ENCODE measurements at regions not wholly inside any gene's neighbourhood (a gene's known extent, or its start where the extent isn't known, plus 50 kb on each side); places are given as distances from the start of the nearest gene placed in this dataset.

DNA sequence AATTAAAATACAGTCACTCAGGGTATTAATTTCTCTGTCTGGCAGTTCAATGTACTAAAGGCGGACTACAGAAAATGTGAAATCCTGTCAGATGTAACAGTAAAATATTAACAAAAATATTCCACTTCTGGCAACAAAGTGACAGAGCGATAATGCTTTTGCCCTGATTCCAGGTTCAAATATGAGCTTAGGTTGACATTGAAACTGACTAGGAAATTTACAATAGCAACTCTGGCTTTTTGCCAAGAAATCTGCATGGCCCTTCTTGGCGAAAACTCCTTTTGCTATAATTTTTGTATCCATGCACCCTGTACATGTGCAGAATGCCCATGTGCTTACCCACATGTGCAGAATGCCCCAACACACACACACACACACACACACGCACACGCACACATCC is 552.2 kb downstream of the MDFIC start:
- DNase-seq (ENCODE audit: low spot score): no peak

DNA sequence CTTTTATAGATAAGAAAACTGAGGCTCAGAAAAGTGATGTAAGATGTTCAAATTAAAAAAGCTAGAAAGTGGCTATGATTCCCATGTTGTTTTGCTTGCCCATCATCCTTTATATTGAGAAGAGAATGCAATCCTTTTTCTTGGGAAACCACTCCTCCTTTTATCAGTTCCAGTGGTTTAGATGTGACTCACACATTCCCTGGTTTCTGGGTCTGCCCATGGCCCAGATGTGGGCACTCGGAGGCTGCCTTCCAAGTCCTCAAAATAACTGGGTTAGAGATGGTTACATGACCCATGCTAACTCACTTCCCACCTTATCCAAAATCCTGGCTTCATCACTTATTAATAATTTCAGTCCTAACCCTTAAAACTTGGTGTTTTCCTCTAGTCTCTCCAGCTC is 550.0 kb downstream of the MDFIC start:
- DNase-seq (ENCODE audit: low spot score): no peak

- DNase-seq (ENCODE audit: low spot score): no peak
These were observed 540.6 kb downstream of the MDFIC start for GRCh38 chr7:115462301-115463015.

- no peak for DNase-seq (ENCODE audit: low spot score)
These were observed 527.8 kb downstream of the MDFIC start for GRCh38 chr7:115449689-115450088.

- DNase-seq (ENCODE audit: low spot score): no peak
These were observed 525.6 kb downstream of the MDFIC start for GRCh38 chr7:115447495-115447894.

DNA sequence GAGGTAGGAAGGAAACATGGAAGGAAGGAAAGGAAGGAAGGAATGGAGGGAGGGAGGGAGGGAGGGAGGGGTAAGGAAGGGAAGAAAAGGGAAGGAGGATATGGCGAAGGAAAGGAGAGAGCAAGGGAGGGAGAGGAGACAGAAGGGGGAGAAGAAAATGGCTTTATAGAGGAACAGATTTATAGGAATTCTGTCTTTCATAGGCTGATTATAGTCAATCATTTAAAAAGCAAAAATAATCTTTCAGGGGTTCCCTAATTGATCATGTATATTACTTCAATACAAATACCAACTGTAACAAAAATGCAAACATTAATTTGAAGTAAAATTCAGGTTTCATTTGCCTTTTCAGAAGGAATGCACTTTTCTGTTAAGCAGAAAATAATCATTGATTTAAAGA is 519.1 kb downstream of the MDFIC start:
- DNase-seq (ENCODE audit: low spot score): no peak

- peak; percentile 6 for DNase-seq (ENCODE audit: low spot score)
These were observed 513.3 kb downstream of the MDFIC start for GRCh38 chr7:115435178-115435577.

GRCh38 chr7:115429918-115430317 is 508.0 kb downstream of the MDFIC start:
- DNase-seq (ENCODE audit: low spot score): no peak

- DNase-seq (ENCODE audit: low spot score): no peak
These were observed 495.8 kb downstream of the MDFIC start for GRCh38 chr7:115417662-115418061.

DNA sequence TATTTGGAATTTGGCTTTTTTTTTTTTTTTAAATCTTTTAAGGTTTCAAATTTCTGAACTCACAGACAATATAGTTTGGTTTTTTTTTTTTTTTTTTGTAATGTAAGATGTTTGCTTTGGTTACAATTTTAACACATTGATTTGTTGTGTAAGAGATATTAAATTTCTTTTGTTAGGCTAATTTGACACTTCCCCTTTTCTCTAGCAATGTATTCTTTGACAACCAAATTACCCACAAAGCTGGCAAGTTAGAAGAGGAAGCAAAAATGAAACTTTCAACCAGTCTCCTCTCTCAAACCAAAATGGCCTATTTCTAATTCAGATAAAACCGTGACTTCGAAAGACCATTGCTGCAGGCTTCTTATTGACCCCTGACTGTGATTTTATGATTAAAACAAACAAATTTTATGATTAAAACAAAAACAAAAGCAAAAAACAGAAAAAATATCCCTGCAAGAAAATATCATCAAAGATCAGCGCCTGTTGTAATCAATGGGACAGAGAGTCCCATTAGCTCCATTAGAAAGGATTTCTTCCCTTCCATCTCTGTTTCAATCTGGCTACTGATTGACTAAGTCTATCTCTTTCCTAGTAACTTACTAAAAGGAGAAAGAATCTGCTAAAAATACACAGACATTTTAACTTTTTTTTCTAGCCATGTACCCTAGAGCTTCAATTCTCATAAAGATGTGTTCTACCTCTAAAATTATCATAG is 489.2 kb downstream of the MDFIC start:
- peak; percentile 30 for DNase-seq (ENCODE audit: low spot score)

DNA sequence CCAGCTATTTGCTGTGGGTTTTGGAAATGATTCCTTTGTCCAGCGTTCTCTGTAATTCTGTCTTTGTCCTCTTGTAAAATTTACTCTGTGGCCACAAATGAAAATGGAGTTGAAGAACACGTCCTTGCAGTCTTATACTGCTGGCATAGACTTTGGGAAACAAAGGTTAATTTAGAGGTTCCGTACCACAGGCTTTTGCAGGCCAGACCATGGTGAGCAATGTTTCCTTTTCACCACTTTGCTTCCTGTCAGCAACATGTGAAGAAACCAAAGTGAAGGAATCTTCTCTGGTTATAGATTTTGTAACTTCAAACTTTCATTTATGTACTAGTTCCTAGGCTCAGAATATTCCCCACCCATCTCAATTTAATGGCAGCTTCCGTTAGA is 488.5 kb downstream of the MDFIC start:
- no peak for DNase-seq (ENCODE audit: low spot score)

- no peak for DNase-seq (ENCODE audit: low spot score)
These were observed 488.0 kb downstream of the MDFIC start for GRCh38 chr7:115409682-115410433.

GRCh38 chr7:115406219-115406618 is 484.3 kb downstream of the MDFIC start:
- no peak for DNase-seq (ENCODE audit: low spot score)

- DNase-seq (ENCODE audit: low spot score): no peak
These were observed 465.2 kb downstream of the MDFIC start for GRCh38 chr7:115387137-115387536.

DNA sequence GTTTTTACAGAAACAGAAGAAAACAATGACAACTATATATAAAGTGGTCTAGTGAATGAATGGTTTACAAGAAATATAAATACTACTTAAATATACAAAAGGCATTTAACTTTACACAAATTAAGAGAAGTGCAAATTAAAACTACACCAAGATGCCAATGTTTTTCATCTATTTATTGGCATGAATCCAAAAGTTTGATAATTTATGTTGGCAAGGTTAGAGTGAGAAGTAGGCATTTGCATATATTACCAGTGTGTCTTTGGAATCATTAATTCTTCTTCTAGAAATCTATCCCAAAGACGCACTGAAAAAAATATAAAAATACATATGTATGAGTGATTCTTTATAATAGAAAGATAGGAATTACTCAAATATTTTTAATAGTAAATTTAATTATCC is 457.4 kb downstream of the MDFIC start:
- DNase-seq (ENCODE audit: low spot score): no peak

DNA sequence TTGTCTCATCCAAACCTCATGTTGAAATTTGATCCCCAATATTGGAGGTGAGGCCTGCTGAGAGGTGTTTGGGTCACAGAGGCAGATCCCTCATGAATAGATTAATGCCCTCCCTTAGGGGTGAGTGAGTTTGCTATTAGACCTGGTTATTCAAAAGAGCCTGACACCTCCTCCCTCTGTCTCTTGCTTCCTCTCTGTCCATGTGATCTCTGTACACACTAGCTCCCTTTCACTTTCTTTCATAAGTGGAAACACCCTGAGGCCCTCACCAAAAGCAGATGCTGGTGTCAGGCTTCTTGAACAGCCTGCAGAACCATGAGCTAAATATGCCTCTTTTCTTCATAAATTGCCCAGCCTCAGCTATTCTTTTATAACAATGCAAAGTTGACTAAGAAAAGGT is 447.1 kb downstream of the MDFIC start:
- no peak for DNase-seq (ENCODE audit: low spot score)

- DNase-seq (ENCODE audit: low spot score): no peak
These were observed 442.0 kb downstream of the MDFIC start for GRCh38 chr7:115363916-115364315.

GRCh38 chr7:115359955-115360354 is 438.1 kb downstream of the MDFIC start:
- no peak for DNase-seq (ENCODE audit: low spot score)

DNA sequence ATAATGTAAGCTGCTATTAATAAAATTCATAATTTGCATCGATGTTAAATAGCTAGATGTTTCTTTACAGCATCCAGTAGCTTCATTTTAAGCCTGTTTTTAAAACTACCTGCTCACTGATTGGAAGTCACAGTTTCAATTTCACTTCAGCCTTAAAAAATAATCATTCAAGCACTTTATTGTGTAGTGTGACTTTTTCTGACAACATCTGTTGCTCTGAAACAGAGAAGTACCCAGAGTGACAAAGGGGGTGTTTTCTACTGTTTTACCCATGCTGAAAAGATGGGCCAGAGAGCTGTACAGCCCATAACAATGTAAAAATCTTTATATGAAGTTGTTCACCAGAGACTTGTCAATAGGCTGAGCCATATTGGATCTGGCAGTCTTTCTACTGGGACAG is 437.2 kb downstream of the MDFIC start:
- no peak for DNase-seq (ENCODE audit: low spot score)

GRCh38 chr7:115357703-115357999 is 435.8 kb downstream of the MDFIC start:
- DNase-seq (ENCODE audit: low spot score): no peak

DNA sequence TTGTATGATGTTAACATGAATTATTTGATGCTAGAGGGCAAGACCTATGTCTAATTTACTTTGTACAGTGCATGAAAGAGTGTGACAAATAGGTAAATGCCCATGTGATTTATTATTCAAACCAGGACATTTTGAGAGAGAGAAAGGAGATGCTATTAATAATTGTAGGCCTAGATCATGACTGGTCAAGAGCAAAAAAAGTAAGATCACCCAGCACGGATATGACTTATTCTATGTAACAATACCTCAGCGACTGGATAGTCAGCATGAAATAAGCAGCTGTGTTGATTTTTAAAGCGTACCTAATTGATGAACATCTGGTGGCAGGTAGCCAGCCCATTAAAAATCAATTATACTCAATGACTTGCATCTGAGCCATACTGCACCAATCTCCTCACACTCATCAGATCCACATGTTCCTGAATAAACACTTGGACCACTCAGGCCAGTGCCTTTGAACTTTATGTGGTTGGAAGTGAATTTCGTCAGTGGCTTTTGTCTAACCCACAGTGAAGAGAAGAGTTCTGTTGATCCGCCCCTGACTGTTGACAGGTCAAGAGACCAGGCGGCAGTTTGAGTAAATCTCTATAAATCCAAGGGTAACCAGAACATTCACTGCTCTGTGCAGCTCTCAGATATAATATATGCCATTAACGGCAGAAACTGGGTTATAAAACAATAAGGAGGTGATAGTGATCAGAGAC is 435.3 kb downstream of the MDFIC start:
- DNase-seq (ENCODE audit: low spot score): no peak

DNA sequence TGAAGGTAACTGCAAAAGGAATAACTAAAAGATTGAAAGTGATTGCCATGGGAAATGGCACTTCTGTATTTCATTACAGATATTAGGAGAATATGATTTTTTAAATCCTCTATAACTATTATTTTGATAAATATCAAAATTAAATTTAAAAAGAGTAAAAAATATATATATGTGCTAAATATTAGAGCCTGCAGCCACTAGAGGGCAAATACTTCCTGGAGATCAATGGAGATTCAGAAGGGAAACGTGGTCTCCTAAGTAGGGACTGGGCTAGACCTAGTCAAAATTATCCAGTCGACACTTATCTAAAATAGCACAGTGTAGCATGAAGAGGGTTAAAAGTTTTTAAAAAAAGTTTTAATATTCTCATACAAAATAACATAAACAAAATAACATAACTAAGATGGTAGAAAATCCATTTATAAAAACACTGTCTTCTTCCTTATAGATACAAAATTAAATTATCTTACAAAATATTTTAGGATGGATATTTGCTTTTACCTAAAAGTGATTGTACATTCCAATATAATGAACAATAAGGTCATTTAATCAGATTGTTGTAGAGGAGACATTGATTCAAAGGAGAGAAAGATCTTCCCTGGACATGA is 434.3 kb downstream of the MDFIC start:
- peak; percentile 9 for DNase-seq (ENCODE audit: low spot score)

Data from germinal center (tissue), 1 donor.